ENCODE measurements at regions not wholly inside any gene's neighbourhood (a gene's known extent, or its start where the extent isn't known, plus 50 kb on each side); places are given as distances from the start of the nearest gene placed in this dataset.
"Not testable (repeated sequence)": the region's sequence is repeated elsewhere in the genome, so short reads cannot be mapped to it uniquely, and the experiment has no call there.

DNA sequence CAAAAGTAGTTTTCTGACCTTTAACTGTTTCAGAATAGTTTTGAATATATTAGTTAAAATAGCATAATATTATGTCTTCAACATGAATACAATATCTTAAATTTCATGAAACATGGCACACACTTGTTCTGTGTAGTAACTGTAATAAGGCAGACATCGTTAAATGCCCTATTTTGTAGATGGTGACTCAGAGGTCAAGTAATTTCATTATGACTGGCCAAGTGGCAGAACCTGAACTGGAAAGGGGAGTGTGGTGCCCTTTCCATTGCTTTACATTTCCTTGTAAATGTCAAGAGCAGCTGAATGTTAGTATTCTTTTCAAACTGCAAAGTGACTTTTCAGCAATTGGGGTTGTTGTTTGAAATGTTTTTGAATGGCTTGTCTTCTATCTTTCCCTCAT lies 201.2 kb upstream of the CDKN2B start:
- H3K36me3 ChIP-seq (ENCODE audit: insufficient read depth), result no peaks in the 10 kb centered on the region
- H3K4me1 ChIP-seq (ENCODE audit: insufficient read depth), result no peaks in the 10 kb centered on the region
- no peak overlapping the region for H3K4me3 ChIP-seq (ENCODE audit: low read depth, low read length)
- H3K27ac ChIP-seq (ENCODE audit: low read depth), result no peak overlapping the region
- no peak for DNase-seq (ENCODE audit: extremely low spot score)
- 41% methylated on average over 1 of the region's 1 CpG for WGBS

DNA sequence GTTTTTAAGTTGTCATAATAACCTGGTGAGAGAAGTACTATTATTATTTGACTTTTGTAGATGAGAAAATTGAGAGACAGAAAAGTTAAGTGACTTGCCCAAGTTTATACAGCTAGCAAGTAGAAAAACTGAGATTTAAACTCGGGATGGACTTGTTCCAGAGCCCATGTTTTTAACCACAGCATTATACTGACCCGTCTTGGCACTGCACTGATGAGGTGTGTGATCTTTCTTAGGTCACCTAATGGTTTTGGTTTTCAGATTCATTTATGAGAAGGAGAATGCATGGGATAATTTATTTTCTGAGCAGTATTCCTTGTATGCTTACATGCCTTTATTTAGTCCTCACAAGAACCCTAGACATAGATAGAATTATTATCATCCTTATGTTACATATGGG lies 201.8 kb upstream of the CDKN2B start:
- H3K27ac ChIP-seq (ENCODE audit: low read depth), result no peak overlapping the region
- 78% methylated on average over 2 of the region's 2 CpGs for WGBS
- no peak for DNase-seq (ENCODE audit: extremely low spot score)
- H3K4me1 ChIP-seq (ENCODE audit: insufficient read depth), result no peaks in the 10 kb centered on the region
- no peak overlapping the region for H3K4me3 ChIP-seq (ENCODE audit: low read depth, low read length)
- no peaks in the 10 kb centered on the region for H3K36me3 ChIP-seq (ENCODE audit: insufficient read depth)

DNA sequence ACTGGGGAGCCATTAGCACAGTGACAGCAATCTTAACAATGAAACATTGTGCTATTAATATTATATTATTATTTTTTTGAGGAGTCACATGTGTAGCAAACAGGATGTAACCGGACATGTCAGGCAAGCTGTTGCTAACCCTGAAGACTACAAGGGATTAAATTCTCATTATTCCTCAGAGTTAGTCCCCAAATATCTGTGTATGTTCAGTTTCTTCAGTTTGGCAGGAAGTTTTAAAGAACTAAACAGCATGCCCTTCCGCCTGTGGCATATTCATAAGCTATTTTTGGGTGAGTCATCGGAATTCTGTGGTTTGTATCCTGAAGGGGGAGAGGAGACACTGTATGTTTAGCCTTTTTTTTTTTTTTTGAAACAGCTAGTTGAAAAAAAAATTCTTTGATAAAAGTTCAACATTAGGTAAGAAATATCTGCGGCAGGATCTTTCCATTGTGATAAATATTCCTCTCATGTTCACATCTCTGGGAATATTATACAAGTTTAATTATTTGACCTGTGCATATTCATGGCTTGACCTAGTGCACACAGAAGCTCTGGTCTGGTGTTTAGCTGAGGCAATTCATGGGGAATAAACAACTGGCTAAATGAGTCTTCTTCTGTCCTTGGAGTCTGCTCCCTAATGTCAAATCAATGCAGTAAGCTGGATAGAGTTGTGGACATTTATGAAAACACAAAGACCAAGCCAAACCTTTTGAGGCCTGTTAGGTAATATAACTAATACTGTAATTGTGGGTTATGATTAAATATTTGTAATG lies 202.7 kb upstream of the CDKN2B start:
- Histone ChIP-seq H3K36me3 (ENCODE audit: insufficient read depth) (no peaks in the 10 kb centered on the region), H3K4me3 (ENCODE audit: low read depth, low read length) (no peak overlapping the region), H3K27ac (ENCODE audit: low read depth) (peak overlapping the region; percentile 38), H3K4me1 (ENCODE audit: insufficient read depth) (no peaks in the 10 kb centered on the region)
- no peak for DNase-seq (ENCODE audit: extremely low spot score)
- WGBS, result 31% methylated on average over 4 of the region's 4 CpGs

DNA sequence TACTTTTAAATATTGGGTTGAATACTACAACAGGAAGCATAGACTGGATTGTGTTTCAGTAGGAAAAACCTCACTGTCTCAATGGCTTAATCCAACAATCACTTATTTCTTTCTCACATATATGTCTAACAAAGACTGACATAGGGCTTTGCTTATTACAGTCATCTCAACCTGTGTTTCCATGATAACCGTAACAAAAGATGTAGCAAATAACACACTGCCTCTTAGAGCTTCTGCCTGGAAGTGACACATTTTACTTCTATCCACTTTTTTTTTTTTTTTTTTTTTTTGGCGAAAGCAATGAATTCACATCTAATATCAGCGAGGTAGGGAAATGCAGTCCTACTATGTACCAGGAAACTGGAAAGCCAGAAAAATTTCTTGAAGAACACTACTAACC lies 204.9 kb upstream of the CDKN2B start:
- WGBS, result 93% methylated on average over 3 of the region's 3 CpGs
- H3K4me1 ChIP-seq (ENCODE audit: insufficient read depth), result no peaks in the 10 kb centered on the region
- H3K36me3 ChIP-seq (ENCODE audit: insufficient read depth), result no peaks in the 10 kb centered on the region
- no peak for DNase-seq (ENCODE audit: extremely low spot score)
- H3K4me3 ChIP-seq (ENCODE audit: low read depth, low read length), result no peak overlapping the region
- H3K27ac ChIP-seq (ENCODE audit: low read depth), result no peak overlapping the region

DNA sequence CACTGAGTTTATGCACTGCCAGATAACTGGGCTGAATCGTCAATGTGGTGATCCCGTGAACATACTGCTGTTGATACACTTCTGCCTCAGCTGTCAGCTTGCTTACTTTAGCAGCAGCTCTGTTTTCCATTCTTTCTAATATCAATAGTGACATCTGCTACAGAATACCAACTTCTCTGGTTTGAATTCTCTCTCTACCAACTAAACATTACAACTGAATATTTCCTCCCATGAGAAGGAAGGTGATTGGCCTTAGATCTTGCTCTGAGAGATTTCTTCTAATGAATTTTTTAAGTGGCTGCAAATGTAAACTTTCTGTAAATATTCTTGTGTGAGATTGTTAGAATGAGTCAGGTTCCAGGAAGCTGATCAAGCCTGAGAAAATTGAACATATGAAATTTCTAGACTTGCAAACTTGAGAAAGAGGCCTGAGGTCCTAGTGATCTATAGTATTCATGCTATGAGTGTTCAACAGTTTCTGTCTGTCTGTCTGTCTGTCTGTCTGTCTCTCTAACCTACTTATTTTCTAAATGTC lies 205.5 kb upstream of the CDKN2B start:
- 36% methylated on average over 2 of the region's 2 CpGs for WGBS
- DNase-seq (ENCODE audit: extremely low spot score), result no peak
- Histone ChIP-seq H3K27ac (ENCODE audit: low read depth) (no peak overlapping the region), H3K4me1 (ENCODE audit: insufficient read depth) (no peaks in the 10 kb centered on the region), H3K36me3 (ENCODE audit: insufficient read depth) (no peaks in the 10 kb centered on the region), H3K4me3 (ENCODE audit: low read depth, low read length) (no peak overlapping the region)

DNA sequence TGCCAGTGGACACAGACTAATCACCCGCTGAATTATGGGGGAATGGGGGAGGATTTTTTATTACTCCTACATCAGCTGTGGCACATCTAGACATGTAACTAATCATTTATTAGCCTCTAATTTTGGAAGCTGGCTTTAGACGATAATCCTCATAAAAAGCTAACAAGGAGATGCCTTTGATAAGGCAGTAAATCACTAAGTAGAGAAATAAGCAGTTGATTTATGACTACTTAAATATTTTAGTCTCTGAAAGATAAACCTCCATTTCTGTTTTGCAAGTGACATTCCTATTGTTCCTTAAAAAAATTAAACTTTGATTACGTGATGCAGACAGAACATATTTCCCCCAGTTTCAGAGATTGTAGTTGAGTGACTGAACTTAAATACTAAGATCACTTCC lies 206.4 kb upstream of the CDKN2B start:
- no peaks in the 10 kb centered on the region for H3K36me3 ChIP-seq (ENCODE audit: insufficient read depth)
- 24% methylated on average over 3 of the region's 3 CpGs for WGBS
- no peaks in the 10 kb centered on the region for H3K4me1 ChIP-seq (ENCODE audit: insufficient read depth)
- no peak overlapping the region for H3K4me3 ChIP-seq (ENCODE audit: low read depth, low read length)
- no peak for DNase-seq (ENCODE audit: extremely low spot score)
- no peak overlapping the region for H3K27ac ChIP-seq (ENCODE audit: low read depth)

DNA sequence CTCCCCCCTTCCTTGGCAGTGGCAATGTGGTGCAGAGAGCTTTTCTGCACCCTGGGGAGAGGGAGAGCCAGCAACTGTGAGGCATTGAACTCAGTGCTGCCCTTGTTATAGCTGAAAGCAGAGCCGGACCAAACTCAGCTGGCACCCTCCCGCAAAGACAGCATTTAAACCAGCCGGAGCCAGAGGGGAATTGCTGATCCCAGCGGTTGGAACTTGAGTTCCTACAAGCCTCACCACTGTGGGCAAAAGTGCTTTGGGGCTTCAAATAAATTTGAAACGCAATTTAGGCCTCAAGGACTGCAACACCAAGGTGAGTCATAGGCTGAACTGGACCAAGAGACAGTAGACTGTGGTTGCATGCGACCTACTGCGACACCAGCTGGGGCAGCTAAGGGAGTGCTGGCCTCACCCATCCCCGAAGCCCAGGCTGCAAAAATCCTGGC lies 207.6 kb upstream of the CDKN2B start:
- Histone ChIP-seq H3K27ac (ENCODE audit: low read depth) (no peak overlapping the region), H3K4me1 (ENCODE audit: insufficient read depth) (no peaks in the 10 kb centered on the region), H3K36me3 (ENCODE audit: insufficient read depth) (no peaks in the 10 kb centered on the region), H3K4me3 (ENCODE audit: low read depth, low read length) (no peak overlapping the region)
- 79% methylated on average over 8 of the region's 8 CpGs for WGBS
- no peak for DNase-seq (ENCODE audit: extremely low spot score)

DNA sequence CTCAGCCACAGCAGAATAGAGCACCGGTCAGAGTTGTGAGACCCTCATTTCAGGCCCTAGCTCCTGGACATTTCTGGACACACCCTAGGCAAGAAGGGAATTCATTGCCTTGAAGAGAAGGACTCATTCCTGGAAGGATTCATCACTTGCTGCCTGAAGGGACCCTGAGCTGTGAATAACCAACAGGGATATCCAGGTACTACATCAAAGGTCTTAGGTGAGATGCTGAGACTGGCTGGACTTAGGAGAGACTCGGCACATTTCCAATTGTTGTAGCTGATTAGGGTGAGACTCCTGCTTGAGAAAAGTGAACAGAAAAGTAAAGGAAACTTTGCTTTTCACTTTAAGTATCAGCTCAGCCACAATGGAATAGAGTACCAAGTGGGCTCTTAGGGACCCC lies 208.1 kb upstream of the CDKN2B start:
- no peaks in the 10 kb centered on the region for H3K4me1 ChIP-seq (ENCODE audit: insufficient read depth)
- no peak for DNase-seq (ENCODE audit: extremely low spot score)
- no peak overlapping the region for H3K27ac ChIP-seq (ENCODE audit: low read depth)
- no peaks in the 10 kb centered on the region for H3K36me3 ChIP-seq (ENCODE audit: insufficient read depth)
- H3K4me3 ChIP-seq (ENCODE audit: low read depth, low read length), result no peak overlapping the region
- WGBS, result 90% methylated on average over 2 of the region's 2 CpGs

DNA sequence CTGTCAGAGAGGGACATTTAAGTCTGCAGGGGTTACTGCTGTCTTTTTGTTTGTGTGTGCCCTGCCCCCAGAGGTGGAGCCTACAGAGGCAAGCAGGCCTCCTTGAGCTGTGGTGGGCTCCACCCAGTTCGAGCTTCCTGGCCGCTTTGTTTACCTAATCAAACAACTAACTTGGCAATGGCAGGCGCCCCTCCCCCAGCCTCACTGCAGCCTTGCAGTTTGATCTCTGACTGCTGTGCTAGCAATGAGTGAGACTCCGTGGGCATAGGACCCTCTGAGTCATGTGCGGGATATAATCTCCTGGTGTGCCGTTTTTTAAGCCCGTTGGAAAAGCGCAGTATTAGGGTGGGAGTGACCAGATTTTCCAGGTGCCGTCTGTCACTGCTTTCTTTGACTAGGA lies 216.8 kb upstream of the CDKN2B start:
- WGBS, result 89% methylated on average over 9 of the region's 9 CpGs
- H3K4me3 ChIP-seq (ENCODE audit: low read depth, low read length); H3K27ac ChIP-seq (ENCODE audit: low read depth); DNase-seq (ENCODE audit: extremely low spot score); H3K4me1 ChIP-seq (ENCODE audit: insufficient read depth); H3K36me3 ChIP-seq (ENCODE audit: insufficient read depth): not testable (repeated sequence)

DNA sequence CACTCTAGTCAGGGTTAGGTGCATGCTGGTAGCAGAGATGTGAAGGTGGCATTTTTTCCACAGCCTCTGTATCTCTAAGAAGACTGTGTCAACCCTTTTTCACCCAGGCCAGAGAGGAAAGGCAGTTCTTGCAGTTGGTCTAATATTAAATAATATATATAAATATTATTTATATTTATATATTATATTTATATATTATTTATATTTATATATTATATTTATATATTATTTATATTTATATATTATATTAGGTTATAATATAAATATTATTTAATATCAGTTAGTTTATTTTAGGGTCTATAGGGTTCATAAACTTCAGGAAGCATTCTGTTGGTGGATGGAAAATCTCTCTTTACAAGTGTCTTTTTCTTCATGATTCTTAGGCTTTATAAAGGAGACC lies 218.6 kb upstream of the DMRTA1 start:
- DNase-seq (ENCODE audit: extremely low spot score), result no peak
- H3K4me1 ChIP-seq (ENCODE audit: insufficient read depth), result no peaks in the 10 kb centered on the region
- no peak overlapping the region for H3K4me3 ChIP-seq (ENCODE audit: low read depth, low read length)
- no peaks in the 10 kb centered on the region for H3K36me3 ChIP-seq (ENCODE audit: insufficient read depth)
- no peak overlapping the region for H3K27ac ChIP-seq (ENCODE audit: low read depth)

DNA sequence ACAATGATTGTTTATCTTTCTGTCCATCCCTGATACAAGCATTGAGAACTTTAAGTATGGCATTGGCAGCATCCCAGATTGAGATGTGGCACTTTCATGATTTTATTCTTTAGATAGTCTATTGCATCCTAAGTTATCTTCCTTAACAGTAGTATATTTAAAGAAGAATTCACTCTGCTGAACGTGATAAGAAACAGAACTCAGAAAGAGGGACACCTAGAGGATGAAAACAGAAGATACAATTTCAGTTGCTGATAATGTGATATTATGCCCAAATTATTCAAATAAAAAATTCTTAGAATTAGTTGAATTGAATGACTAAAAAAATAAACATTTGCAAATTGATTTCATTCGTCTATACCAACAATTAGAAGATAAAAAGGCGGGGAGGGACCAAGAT lies 218.1 kb upstream of the DMRTA1 start:
- Histone ChIP-seq H3K4me3 (ENCODE audit: low read depth, low read length) (no peak overlapping the region), H3K27ac (ENCODE audit: low read depth) (no peak overlapping the region), H3K4me1 (ENCODE audit: insufficient read depth) (no peaks in the 10 kb centered on the region), H3K36me3 (ENCODE audit: insufficient read depth) (no peaks in the 10 kb centered on the region)
- WGBS, result 58% methylated on average over 3 of the region's 3 CpGs
- no peak for DNase-seq (ENCODE audit: extremely low spot score)

DNA sequence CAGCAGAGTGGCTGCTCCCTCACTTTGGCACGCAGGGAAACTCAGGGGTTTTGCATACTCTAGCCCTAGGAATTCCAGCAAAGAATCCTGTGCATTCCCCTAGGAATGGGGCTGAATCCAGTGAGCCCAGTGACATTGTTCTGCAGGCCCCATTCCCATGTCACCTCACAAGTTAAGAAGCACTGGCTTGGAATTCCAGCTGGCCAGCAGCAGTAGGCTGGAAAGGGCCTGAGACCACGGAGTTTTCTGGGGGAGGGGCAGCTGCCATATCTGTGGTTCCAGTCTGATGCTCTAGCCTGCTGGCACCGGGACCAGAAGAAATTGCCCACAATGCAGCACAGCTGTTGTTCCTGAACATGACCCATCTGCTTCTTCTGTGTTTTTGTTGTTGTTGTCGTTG lies 217.6 kb upstream of the DMRTA1 start:
- Histone ChIP-seq H3K4me1 (ENCODE audit: insufficient read depth) (no peaks in the 10 kb centered on the region), H3K36me3 (ENCODE audit: insufficient read depth) (no peaks in the 10 kb centered on the region), H3K27ac (ENCODE audit: low read depth) (no peak overlapping the region), H3K4me3 (ENCODE audit: low read depth, low read length) (no peak overlapping the region)
- no peak for DNase-seq (ENCODE audit: extremely low spot score)
- WGBS, result 82% methylated on average over 4 of the region's 4 CpGs

DNA sequence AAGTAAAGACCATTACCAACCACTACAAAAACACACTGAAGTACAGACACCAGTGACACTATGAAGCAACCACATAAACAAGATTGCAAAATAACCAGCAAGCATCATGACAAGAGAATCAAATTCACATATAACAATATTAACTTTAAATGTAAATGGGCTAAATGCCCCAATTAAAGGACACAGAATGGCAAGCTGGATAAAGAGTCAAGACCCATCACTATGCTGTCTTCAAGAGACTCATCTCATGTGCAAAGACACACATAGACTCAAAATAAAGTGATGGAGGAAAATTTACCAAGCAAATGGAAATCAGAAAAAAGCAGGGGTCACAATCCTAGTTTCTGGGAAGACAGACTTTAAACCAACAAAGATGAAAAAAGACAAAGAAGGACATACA lies 215.3 kb upstream of the DMRTA1 start:
- DNase-seq (ENCODE audit: extremely low spot score); H3K4me1 ChIP-seq (ENCODE audit: insufficient read depth); H3K27ac ChIP-seq (ENCODE audit: low read depth); H3K4me3 ChIP-seq (ENCODE audit: low read depth, low read length); H3K36me3 ChIP-seq (ENCODE audit: insufficient read depth): not testable (repeated sequence)

DNA sequence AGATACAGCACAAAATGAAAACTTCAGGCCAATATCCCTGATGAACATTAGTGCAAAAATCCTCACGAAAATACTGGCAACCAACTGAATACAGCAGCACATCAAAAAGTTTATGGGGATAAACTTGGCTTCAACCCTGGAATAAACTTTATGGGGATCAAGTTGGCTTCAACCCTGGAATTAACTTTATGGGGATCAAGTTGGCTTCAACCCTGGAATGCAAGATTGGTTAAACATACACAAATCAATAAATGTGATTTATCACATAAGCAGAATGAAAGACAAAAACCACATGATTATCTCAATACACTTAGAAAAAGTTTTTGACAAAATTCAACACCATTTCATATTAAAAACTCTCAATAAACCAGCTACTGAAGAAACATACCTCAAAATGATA lies 213.7 kb upstream of the DMRTA1 start:
- no peak for DNase-seq (ENCODE audit: extremely low spot score)
- 23% methylated on average over 1 of the region's 1 CpG for WGBS
- Histone ChIP-seq H3K4me1 (ENCODE audit: insufficient read depth) (no peaks in the 10 kb centered on the region), H3K4me3 (ENCODE audit: low read depth, low read length) (no peak overlapping the region), H3K27ac (ENCODE audit: low read depth) (no peak overlapping the region), H3K36me3 (ENCODE audit: insufficient read depth) (no peaks in the 10 kb centered on the region)
